ENCODE measurements at regions not wholly inside any gene's neighbourhood (a gene's known extent, or its start where the extent isn't known, plus 50 kb on each side); places are given as distances from the start of the nearest gene placed in this dataset.
A peak's percentile ranks its signal among the peaks of the same experiment; 100 is the strongest.

GRCh38 chr1:88275259-88275862 lies 408.7 kb upstream of the PKN2 start:
- H3K27ac Mint-ChIP-seq (ENCODE audit: unreplicated experiment): no peak overlapping the region
- no peaks in the 10 kb centered on the region for H3K4me1 ChIP-seq (ENCODE audit: insufficient read depth, low read length)
- H3K9me3 Mint-ChIP-seq (ENCODE audit: unreplicated experiment): no peaks in the 10 kb centered on the region

GRCh38 chr1:88276163-88276562 lies 407.9 kb upstream of the PKN2 start:
- H3K36me3 Mint-ChIP-seq (ENCODE audit: low read depth, unreplicated experiment): no peaks in the 10 kb centered on the region
- Histone ChIP-seq H3K4me3 (ENCODE audit: insufficient read depth, low read depth, low read length) (no peak overlapping the region), H3K79me2 (ENCODE audit: insufficient read depth, low read length) (no peaks in the 10 kb centered on the region), H2AFZ (ENCODE audit: low read depth, low read length) (no peak overlapping the region), H3K36me3 (ENCODE audit: insufficient read depth, low read length) (no peaks in the 10 kb centered on the region), H3K9me3 (ENCODE audit: insufficient read depth, low read depth, low read length) (no peaks in the 10 kb centered on the region), H3K9ac (ENCODE audit: low read length) (no peak overlapping the region), H3K4me2 (ENCODE audit: low read length) (no peak overlapping the region), H3K27ac (ENCODE audit: low read depth, low read length) (no peak overlapping the region), H3K4me1 (ENCODE audit: insufficient read depth, low read length) (no peaks in the 10 kb centered on the region), H3K27me3 (ENCODE audit: insufficient read depth, low read length) (no peaks in the 10 kb centered on the region), H4K20me1 (ENCODE audit: insufficient read depth, low read length) (no peaks in the 10 kb centered on the region)
- TF ChIP-seq CTCF (IDR thresholded peaks at IDR 0.05; ENCODE audit: insufficient read depth, low read depth, low read length) (no peak), EZH2 (IDR thresholded peaks at IDR 0.05; ENCODE audit: insufficient read depth, low read length) (no peak)
- no peak for FAIRE-seq
- peak; percentile 87 for DNase-seq (ENCODE audit: low read depth)
- no peaks in the 10 kb centered on the region for H3K27me3 Mint-ChIP-seq (ENCODE audit: low read depth, unreplicated experiment)
- H3K9me3 Mint-ChIP-seq (ENCODE audit: unreplicated experiment): no peaks in the 10 kb centered on the region
- H3K4me1 Mint-ChIP-seq (ENCODE audit: low read depth, unreplicated experiment): no peaks in the 10 kb centered on the region
- no peak overlapping the region for H3K27ac Mint-ChIP-seq (ENCODE audit: unreplicated experiment)
- no peak overlapping the region for H3K4me3 Mint-ChIP-seq (ENCODE audit: unreplicated experiment)

More at GRCh38 chr1:88275259-88275862, 408.7 kb upstream of the PKN2 start:
- TF ChIP-seq CTCF (IDR thresholded peaks at IDR 0.05; ENCODE audit: insufficient read depth, low read depth, low read length) (no peak), EZH2 (IDR thresholded peaks at IDR 0.05; ENCODE audit: insufficient read depth, low read length) (no peak)
- no peak for FAIRE-seq
- Mint-ChIP-seq H3K4me3 (ENCODE audit: unreplicated experiment) (no peak overlapping the region), H3K36me3 (ENCODE audit: low read depth, unreplicated experiment) (no peaks in the 10 kb centered on the region), H3K4me1 (ENCODE audit: low read depth, unreplicated experiment) (no peaks in the 10 kb centered on the region), H3K27me3 (ENCODE audit: low read depth, unreplicated experiment) (no peaks in the 10 kb centered on the region)
- H3K9me3 ChIP-seq (ENCODE audit: insufficient read depth, low read depth, low read length): no peaks in the 10 kb centered on the region
- H3K79me2 ChIP-seq (ENCODE audit: insufficient read depth, low read length): no peaks in the 10 kb centered on the region
- no peak overlapping the region for H3K9ac ChIP-seq (ENCODE audit: low read length)
- no peaks in the 10 kb centered on the region for H3K36me3 ChIP-seq (ENCODE audit: insufficient read depth, low read length)
- no peak overlapping the region for H2AFZ ChIP-seq (ENCODE audit: low read depth, low read length)
- H4K20me1 ChIP-seq (ENCODE audit: insufficient read depth, low read length): no peaks in the 10 kb centered on the region
- no peak overlapping the region for H3K4me2 ChIP-seq (ENCODE audit: low read length)
- no peak for DNase-seq (ENCODE audit: low read depth)
- H3K27ac ChIP-seq (ENCODE audit: low read depth, low read length): no peak overlapping the region
- no peak overlapping the region for H3K4me3 ChIP-seq (ENCODE audit: insufficient read depth, low read depth, low read length)
- H3K27me3 ChIP-seq (ENCODE audit: insufficient read depth, low read length): no peaks in the 10 kb centered on the region

DNA sequence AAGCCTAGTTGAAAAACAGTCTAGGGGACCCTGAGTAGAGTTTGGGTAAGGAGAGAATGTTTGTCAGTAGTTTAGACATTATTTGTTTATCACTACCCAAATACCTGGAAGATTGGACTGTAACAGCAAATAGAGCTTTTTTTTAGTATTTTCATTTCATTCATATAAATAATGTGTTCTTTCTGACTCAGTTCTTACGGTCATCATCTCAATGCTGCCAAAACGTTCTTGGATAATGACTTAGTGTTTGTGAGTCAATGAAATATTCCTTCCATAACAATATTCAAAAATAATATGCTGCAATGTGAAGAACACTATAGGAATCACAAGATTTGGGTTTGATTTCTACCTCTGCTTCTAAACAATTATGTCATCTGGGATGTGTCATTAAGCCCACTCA lies 400.0 kb upstream of the PKN2 start:
- no peak overlapping the region for H3K4me3 ChIP-seq (ENCODE audit: insufficient read depth, low read depth, low read length)

More for the DNA sequence above, 400.0 kb upstream of the PKN2 start:
- no peaks in the 10 kb centered on the region for H3K79me2 ChIP-seq (ENCODE audit: insufficient read depth, low read length)
- no peaks in the 10 kb centered on the region for H3K9me3 Mint-ChIP-seq (ENCODE audit: unreplicated experiment)
- FAIRE-seq (no peak), DNase-seq (ENCODE audit: low read depth) (peak; percentile 12)
- no peaks in the 10 kb centered on the region for H3K4me1 ChIP-seq (ENCODE audit: insufficient read depth, low read length)
- no peaks in the 10 kb centered on the region for H3K9me3 ChIP-seq (ENCODE audit: insufficient read depth, low read depth, low read length)
- TF ChIP-seq CTCF (IDR thresholded peaks at IDR 0.05; ENCODE audit: insufficient read depth, low read depth, low read length) (no peak), EZH2 (IDR thresholded peaks at IDR 0.05; ENCODE audit: insufficient read depth, low read length) (no peak)
- no peaks in the 10 kb centered on the region for H3K27me3 Mint-ChIP-seq (ENCODE audit: low read depth, unreplicated experiment)
- no peak overlapping the region for H3K27ac ChIP-seq (ENCODE audit: low read depth, low read length)
- H3K9ac ChIP-seq (ENCODE audit: low read length): no peak overlapping the region
- no peaks in the 10 kb centered on the region for H3K27me3 ChIP-seq (ENCODE audit: insufficient read depth, low read length)
- no peak overlapping the region for H2AFZ ChIP-seq (ENCODE audit: low read depth, low read length)
- no peak overlapping the region for H3K4me2 ChIP-seq (ENCODE audit: low read length)
- H3K27ac Mint-ChIP-seq (ENCODE audit: unreplicated experiment): no peak overlapping the region
- no peaks in the 10 kb centered on the region for H4K20me1 ChIP-seq (ENCODE audit: insufficient read depth, low read length)
- no peaks in the 10 kb centered on the region for H3K36me3 Mint-ChIP-seq (ENCODE audit: low read depth, unreplicated experiment)
- H3K36me3 ChIP-seq (ENCODE audit: insufficient read depth, low read length): no peaks in the 10 kb centered on the region
- no peaks in the 10 kb centered on the region for H3K4me1 Mint-ChIP-seq (ENCODE audit: low read depth, unreplicated experiment)
- H3K4me3 Mint-ChIP-seq (ENCODE audit: unreplicated experiment): no peak overlapping the region
